ENCODE measurements at regions not wholly inside any gene's neighbourhood (a gene's known extent, or its start where the extent isn't known, plus 50 kb on each side); places are given as distances from the start of the nearest gene placed in this dataset.

GRCh38 chr1:63200676-63201075 lies 121.7 kb upstream of the FOXD3 start:
- no peak overlapping the region for H3K4me3 ChIP-seq
- intact Hi-C loops (cut with DNase I), result no loop called here
- H3K27me3 ChIP-seq, result peaks cover 0 to 4% of the 10 kb centered on the region in 2 donors
- no peaks in the 10 kb centered on the region for H3K36me3 ChIP-seq (replicated peaks in 1 of 2; ENCODE audit: insufficient read depth in 1 of 2, low read depth in 2 of 2)
- ATAC-seq (no peak), DNase-seq (no peak)
- H3K4me1 ChIP-seq, result no peaks in the 10 kb centered on the region
- no peaks in the 10 kb centered on the region for H3K9me3 ChIP-seq
- no peak overlapping the region for H3K27ac ChIP-seq
- TF ChIP-seq POLR2A (IDR thresholded peaks at IDR 0.05) (no peak), CTCF (IDR thresholded peaks at IDR 0.05) (no peak)
- 17 to 36% methylated on average over 3 of the region's 3 CpGs for WGBS, 2 donors

- no peaks in the 10 kb centered on the region for H3K4me1 ChIP-seq
- H3K9me3 ChIP-seq, result no peaks in the 10 kb centered on the region
- H3K4me3 ChIP-seq, result no peak overlapping the region
- WGBS, 2 donors, result 51 to 57% methylated on average over 2 of the region's 2 CpGs
- H3K36me3 ChIP-seq (replicated peaks in 1 of 2; ENCODE audit: insufficient read depth in 1 of 2, low read depth in 2 of 2), result no peaks in the 10 kb centered on the region
- ATAC-seq (no peak), DNase-seq (no peak)
- intact Hi-C loops (cut with DNase I), result no loop called here
- no peak overlapping the region for H3K27ac ChIP-seq
- peaks cover 0 to 4% of the 10 kb centered on the region in 2 donors for H3K27me3 ChIP-seq
- no peak for TF ChIP-seq CTCF (IDR thresholded peaks at IDR 0.05)
Measured at GRCh38 chr1:63203641-63204040, 118.7 kb upstream of the FOXD3 start.

GRCh38 chr1:63205776-63206175 lies 116.6 kb upstream of the FOXD3 start:
- Histone ChIP-seq H3K36me3 (replicated peaks in 1 of 2; ENCODE audit: insufficient read depth in 1 of 2, low read depth in 2 of 2) (no peaks in the 10 kb centered on the region), H3K4me3 (no peak overlapping the region), H3K27ac (no peak overlapping the region), H3K27me3 (peaks cover 0 to 4% of the 10 kb centered on the region in 2 donors), H3K9me3 (no peaks in the 10 kb centered on the region), H3K4me1 (no peaks in the 10 kb centered on the region)
- intact Hi-C loops (cut with DNase I), result no loop called here
- no peak for DNase-seq
- no peak for ATAC-seq
- TF ChIP-seq CTCF (IDR thresholded peaks at IDR 0.05), result no peak
- TF ChIP-seq POLR2A (IDR thresholded peaks at IDR 0.05), result no peak
- WGBS, 2 donors, result 88 to 97% methylated on average over 3 of the region's 3 CpGs

- H3K4me1 ChIP-seq, result no peaks in the 10 kb centered on the region
- WGBS, 2 donors, result 91% methylated on average over 2 of the region's 2 CpGs
- no peak overlapping the region for H3K27ac ChIP-seq
- H3K9me3 ChIP-seq, result no peaks in the 10 kb centered on the region
- DNase-seq (no peak), ATAC-seq (no peak)
- H3K36me3 ChIP-seq (replicated peaks in 1 of 2; ENCODE audit: insufficient read depth in 1 of 2, low read depth in 2 of 2), result no peaks in the 10 kb centered on the region
- TF ChIP-seq CTCF (IDR thresholded peaks at IDR 0.05), result no peak
- no peak for TF ChIP-seq POLR2A (IDR thresholded peaks at IDR 0.05)
- intact Hi-C loops (cut with DNase I), result no loop called here
- H3K27me3 ChIP-seq, result no peaks in the 10 kb centered on the region
- H3K4me3 ChIP-seq, result no peak overlapping the region
Measured at GRCh38 chr1:63214553-63214952, 107.8 kb upstream of the FOXD3 start.

- Histone ChIP-seq H3K4me1 (no peaks in the 10 kb centered on the region), H3K27me3 (peaks cover 0 to 4% of the 10 kb centered on the region in 2 donors), H3K9me3 (no peaks in the 10 kb centered on the region), H3K27ac (no peak overlapping the region), H3K4me3 (no peak overlapping the region), H3K36me3 (replicated peaks in 1 of 2; ENCODE audit: insufficient read depth in 1 of 2, low read depth in 2 of 2) (no peaks in the 10 kb centered on the region)
- WGBS, 2 donors, result 29 to 39% methylated on average over 4 of the region's 4 CpGs
- TF ChIP-seq POLR2A (IDR thresholded peaks at IDR 0.05) (no peak), CTCF (IDR thresholded peaks at IDR 0.05) (no peak)
- ATAC-seq (no peak), DNase-seq (no peak)
- intact Hi-C loops (cut with DNase I), result no loop called here
Measured at GRCh38 chr1:63223426-63223825, 98.9 kb upstream of the FOXD3 start.

Data from body of pancreas (tissue), 4 donors.